GM20000 (cell line): ENCODE measurements at regions not wholly inside any gene's neighbourhood (a gene's known extent, or its start where the extent isn't known, plus 50 kb on each side); places are given as distances from the start of the nearest gene placed in this dataset.

ENCODE experiments used
- DNase-seq: peaks from one replicate; pipeline ENCODE4 v3.0.0; 2012; ENCODE audit warnings: low spot score
- TF ChIP-seq, protein P1 (sequence below): IDR thresholded peaks from 2 replicates; pipeline ENCODE4 v1.5.1; 2012; ENCODE audit warnings: mild to moderate bottlenecking, control low read depth; ENCODE audit errors: extremely low read depth, missing control alignments

DNA sequence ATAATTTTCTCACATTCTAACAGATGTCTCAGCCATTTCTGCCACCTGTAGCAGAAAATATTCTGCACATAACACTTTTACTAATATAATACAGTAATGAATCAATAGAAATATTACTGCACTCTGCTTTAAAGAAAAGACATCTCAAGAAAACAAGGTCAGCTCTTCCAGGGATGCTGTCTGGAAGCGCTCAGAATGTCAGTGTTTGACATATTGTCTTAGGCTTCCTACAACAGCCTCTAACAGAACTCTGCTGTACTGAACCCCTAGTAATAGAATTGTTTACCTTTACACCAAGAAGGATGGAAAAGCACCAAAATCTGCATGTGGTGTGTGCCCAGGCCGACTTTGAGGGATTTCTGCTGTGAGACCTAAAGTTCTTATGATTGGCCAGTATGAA, 61.9 kb upstream of the FSTL1 start:
- TF ChIP-seq, protein P1, sequence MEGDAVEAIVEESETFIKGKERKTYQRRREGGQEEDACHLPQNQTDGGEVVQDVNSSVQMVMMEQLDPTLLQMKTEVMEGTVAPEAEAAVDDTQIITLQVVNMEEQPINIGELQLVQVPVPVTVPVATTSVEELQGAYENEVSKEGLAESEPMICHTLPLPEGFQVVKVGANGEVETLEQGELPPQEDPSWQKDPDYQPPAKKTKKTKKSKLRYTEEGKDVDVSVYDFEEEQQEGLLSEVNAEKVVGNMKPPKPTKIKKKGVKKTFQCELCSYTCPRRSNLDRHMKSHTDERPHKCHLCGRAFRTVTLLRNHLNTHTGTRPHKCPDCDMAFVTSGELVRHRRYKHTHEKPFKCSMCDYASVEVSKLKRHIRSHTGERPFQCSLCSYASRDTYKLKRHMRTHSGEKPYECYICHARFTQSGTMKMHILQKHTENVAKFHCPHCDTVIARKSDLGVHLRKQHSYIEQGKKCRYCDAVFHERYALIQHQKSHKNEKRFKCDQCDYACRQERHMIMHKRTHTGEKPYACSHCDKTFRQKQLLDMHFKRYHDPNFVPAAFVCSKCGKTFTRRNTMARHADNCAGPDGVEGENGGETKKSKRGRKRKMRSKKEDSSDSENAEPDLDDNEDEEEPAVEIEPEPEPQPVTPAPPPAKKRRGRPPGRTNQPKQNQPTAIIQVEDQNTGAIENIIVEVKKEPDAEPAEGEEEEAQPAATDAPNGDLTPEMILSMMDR = no peak
- no peak for DNase-seq

DNA sequence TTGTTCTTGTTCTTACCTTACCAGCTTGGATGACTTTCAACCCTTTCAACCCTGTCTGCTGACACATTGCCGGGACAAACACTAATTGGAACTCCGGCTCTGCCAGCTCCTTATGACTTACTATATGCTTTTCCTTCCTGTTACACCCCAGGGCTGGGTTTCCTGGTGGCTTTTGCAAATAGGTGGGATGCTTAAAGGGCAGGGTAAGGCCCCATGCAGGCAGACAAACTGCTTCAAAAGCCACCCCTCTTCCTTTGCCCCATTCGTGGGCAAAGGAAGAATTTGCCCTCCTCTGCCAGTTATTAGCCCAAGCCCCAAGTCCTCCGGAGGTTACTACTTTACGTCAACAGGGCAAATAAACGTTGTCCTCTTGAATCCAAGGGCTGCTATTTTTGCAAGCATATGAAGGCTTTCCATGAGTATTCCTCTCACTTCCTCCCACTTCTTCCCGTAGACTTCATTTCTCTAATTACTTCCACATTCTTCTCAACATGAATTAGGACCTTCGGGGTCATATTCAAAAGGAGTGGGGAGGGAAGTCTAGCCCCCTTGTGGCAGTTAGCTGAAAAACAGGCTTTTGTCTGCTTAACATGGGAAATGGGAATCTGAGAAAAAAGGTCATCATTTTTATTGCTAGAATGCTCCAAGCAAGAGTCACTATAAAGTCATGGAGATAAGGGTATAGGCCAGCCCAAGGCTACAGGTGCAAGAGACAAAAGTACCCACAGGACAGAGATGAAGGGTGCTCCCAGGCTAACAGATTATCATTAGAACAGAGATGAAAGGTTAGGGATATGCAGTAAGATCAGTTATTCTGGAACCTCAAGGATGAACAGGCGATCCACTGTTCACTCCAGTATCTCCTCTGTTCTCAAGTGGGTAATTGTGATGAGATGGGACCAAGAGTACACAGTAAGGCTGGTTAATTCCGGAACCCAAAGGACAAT, 56.3 kb upstream of the FSTL1 start:
- TF ChIP-seq, protein P1 = peak; percentile 24
- peak; percentile 10 for DNase-seq

DNA sequence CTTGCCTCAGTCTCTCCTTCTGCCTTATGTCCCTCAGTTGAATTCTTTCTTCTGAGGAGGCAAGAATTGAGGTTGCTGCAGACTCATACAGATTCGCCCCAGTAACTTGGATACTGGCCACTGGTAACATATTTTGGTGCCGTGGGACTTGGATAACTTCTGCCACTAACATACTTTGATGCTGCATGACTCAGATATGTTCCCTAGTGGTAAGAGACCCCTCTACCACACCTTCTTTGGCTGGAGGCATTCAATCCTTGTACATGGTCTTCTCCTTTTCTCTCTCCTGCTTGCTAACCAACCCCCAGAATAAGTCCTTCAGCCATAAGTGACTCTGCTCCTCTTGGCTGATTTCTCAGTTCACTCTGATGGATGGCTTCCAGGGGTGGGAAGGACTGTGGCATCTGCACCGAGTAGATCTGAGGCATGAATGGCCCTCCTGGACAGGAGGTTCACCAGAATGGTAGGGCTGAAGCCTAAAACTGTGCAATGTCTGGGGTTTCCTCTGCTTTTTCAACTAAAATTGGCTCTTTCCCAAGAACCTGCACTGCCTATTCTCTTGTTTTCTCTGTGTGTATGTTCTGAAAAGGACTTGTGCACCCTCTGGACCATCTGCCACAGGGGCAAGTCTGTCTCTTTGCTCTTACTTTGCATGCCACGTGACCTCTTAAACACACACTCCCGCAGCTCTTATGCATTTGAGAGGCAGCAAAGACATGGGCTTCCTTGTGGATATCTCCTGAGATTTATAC, 55.5 kb upstream of the FSTL1 start:
- TF ChIP-seq, protein P1 = no peak
- no peak for DNase-seq

DNA sequence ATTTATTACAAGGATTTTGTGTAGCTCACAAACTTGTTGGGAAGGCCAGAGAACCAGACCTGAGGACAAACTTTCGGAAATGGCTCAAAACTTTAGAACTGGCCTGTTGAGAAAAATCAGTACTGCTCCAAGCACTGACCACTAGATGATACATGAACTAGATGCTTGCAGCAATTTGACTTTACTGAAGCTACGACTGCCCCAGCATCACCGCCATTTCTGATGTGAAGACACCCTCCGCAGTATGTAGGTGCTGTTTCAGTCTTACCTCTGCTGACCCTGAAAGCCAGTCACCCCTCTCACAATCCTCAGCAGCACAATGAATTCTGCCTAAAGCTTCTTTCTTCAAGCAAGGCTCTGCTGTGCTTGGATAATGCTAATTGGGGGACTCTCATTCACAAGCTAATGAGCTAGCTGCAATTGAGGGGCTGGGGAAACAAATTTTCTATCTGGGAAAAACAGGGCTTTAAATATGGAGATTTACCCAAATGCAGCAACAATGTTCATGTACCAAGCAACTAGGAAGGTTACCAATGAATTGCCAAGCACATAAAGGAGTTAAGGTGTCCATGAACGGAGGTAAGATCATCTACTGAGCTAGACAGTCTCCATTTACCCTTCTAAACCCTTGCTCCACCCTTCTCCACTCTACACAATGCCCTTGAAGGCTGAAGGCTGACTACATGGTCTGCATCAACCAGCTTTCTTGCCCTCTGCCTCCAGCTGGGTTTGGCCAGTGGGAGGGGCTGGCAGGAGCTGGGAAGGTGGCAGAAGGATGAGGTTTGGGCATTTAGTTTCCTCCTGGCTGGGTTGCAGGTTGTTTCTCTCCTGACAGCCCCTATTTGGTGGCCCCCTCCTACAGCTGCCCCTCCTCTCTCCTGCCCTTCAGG, 53.2 kb upstream of the FSTL1 start:
- TF ChIP-seq, protein P1 = no peak
- DNase-seq = no peak

DNA sequence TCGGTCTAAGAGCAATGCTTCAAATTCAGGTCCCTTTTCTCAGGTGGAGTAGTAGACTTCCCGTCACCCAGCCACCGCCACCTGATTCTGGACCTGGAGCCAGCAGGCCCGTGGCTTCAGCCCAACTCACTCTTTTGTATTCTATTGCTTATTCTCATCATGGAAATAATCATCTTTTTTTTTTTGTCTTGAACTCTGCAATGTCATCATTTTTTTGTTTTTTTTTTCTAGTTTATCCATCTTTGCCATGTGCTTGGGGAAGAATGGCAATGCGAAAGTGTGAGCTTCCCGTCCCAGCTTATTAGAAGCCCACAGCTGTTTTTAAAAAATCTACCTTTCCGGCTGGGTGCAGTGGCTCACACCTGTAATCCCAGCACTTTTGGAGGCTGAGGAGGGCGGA, 51.3 kb upstream of the FSTL1 start:
- TF ChIP-seq, protein P1 = no peak
- no peak for DNase-seq
